Ishikawa (cell line): ENCODE measurements at regions not wholly inside any gene's neighbourhood (a gene's known extent, or its start where the extent isn't known, plus 50 kb on each side); places are given as distances from the start of the nearest gene placed in this dataset.

Experiments
- CEBPB ChIP-seq: IDR thresholded peaks from 2 replicates; pipeline ENCODE4 v1.6.1; 2012
- CREB1 ChIP-seq: IDR thresholded peaks from 2 replicates; pipeline ENCODE4 v1.6.1; 2012; ENCODE audit warnings: low read depth
- EGR1 ChIP-seq: IDR thresholded peaks from 2 replicates; pipeline ENCODE4 v1.6.1; 2012
- EP300 ChIP-seq: IDR thresholded peaks from 2 replicates; pipeline ENCODE4 v1.6.1; 2012; ENCODE audit warnings: borderline replicate concordance
- FOXM1 ChIP-seq: IDR thresholded peaks from 2 replicates; pipeline ENCODE4 v1.6.1; 2012; ENCODE audit warnings: low read depth, borderline replicate concordance
- NFIC ChIP-seq: IDR thresholded peaks from 2 replicates; pipeline ENCODE4 v1.6.1; 2012
- RAD21 ChIP-seq: IDR thresholded peaks from 2 replicates; pipeline ENCODE4 v1.6.1; 2012; ENCODE audit warnings: low read depth
- TAF1 ChIP-seq: IDR thresholded peaks from 2 replicates; pipeline ENCODE4 v1.6.1; 2012; ENCODE audit warnings: low read depth, mild to moderate bottlenecking
- TCF12 ChIP-seq: IDR thresholded peaks from 2 replicates; pipeline ENCODE4 v1.6.1; 2012; ENCODE audit warnings: low read depth
- TEAD4 ChIP-seq: IDR thresholded peaks from 2 replicates; pipeline ENCODE4 v1.6.1; 2012
- YY1 ChIP-seq: IDR thresholded peaks from 2 replicates; pipeline ENCODE4 v1.6.1; 2012; ENCODE audit warnings: low read depth
- ZBTB7A ChIP-seq: IDR thresholded peaks from 2 replicates; pipeline ENCODE4 v1.6.1; 2012; ENCODE audit warnings: low read depth
- TF ChIP-seq, protein P1 (sequence below): IDR thresholded peaks from 2 replicates; pipeline ENCODE4 v1.6.1; 2012
- TF ChIP-seq, protein P2 (sequence below): IDR thresholded peaks from 2 replicates; pipeline ENCODE4 v1.6.1; 2012; ENCODE audit warnings: low read depth, mild to moderate bottlenecking
- TF ChIP-seq, protein P3 (sequence below): IDR thresholded peaks from 2 replicates; pipeline ENCODE4 v1.6.1; 2012

DNA sequence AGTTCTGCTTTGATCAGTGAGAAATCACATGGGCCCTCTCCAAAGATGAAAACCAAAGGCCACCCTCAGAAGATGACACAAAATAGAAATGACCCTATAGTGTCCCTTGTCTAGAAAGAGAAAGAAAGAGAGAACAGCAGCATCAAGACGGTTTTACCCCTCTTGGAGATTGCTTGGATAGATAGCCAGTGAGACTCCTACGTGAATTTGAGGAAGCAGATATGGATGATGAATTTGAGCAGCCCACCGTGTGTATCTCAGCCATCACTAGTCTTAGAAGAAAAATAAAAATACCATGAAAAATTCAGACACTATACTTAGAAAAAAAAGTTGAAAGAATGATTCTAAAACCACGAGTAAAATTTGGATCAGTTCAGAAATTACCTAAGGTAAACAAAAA, 329.1 kb upstream of the CNTNAP5 start:
- TF ChIP-seq, protein P1, sequence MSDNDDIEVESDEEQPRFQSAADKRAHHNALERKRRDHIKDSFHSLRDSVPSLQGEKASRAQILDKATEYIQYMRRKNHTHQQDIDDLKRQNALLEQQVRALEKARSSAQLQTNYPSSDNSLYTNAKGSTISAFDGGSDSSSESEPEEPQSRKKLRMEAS, result no peak
- TF ChIP-seq CREB1 (no peak), EP300 (no peak)

DNA sequence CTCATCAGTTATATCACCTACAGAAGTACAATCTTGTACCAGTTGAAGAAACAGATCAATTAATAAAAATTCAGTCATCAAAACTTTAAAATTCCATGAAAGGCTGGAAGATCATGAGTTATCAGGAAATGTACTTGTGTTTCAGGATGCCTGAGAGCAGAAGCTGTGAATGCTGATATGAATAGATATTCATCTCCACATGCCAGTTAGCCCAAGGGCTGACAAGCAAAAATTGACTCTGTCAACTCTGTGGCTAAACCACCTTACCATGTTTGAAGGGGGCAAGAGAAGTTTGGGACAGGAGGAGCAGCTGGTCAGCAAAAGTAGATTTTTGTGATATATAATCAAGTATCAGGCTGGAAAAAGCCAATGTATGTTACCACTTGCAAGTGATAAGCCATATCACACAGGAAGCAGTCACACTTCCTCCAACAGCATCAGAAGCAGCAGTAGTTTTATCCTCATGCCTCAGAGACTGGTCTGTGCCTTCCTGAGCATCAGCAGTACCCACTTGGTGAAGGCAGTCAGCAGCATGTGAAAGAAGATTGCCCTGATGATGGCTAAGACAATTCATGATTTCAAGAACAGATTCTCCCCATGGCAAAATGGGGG, 328.2 kb upstream of the CNTNAP5 start:
- TF ChIP-seq CREB1, result no peak
- TF ChIP-seq, protein P1, result no peak
- TF ChIP-seq EGR1, result no peak
- TF ChIP-seq ZBTB7A, result no peak
- no peak for TF ChIP-seq TAF1
- TF ChIP-seq, protein P2, sequence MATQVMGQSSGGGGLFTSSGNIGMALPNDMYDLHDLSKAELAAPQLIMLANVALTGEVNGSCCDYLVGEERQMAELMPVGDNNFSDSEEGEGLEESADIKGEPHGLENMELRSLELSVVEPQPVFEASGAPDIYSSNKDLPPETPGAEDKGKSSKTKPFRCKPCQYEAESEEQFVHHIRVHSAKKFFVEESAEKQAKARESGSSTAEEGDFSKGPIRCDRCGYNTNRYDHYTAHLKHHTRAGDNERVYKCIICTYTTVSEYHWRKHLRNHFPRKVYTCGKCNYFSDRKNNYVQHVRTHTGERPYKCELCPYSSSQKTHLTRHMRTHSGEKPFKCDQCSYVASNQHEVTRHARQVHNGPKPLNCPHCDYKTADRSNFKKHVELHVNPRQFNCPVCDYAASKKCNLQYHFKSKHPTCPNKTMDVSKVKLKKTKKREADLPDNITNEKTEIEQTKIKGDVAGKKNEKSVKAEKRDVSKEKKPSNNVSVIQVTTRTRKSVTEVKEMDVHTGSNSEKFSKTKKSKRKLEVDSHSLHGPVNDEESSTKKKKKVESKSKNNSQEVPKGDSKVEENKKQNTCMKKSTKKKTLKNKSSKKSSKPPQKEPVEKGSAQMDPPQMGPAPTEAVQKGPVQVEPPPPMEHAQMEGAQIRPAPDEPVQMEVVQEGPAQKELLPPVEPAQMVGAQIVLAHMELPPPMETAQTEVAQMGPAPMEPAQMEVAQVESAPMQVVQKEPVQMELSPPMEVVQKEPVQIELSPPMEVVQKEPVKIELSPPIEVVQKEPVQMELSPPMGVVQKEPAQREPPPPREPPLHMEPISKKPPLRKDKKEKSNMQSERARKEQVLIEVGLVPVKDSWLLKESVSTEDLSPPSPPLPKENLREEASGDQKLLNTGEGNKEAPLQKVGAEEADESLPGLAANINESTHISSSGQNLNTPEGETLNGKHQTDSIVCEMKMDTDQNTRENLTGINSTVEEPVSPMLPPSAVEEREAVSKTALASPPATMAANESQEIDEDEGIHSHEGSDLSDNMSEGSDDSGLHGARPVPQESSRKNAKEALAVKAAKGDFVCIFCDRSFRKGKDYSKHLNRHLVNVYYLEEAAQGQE, result no peak
- TF ChIP-seq CEBPB, result no peak
- TF ChIP-seq FOXM1, result no peak
- TF ChIP-seq EP300, result no peak
- TF ChIP-seq, protein P3, sequence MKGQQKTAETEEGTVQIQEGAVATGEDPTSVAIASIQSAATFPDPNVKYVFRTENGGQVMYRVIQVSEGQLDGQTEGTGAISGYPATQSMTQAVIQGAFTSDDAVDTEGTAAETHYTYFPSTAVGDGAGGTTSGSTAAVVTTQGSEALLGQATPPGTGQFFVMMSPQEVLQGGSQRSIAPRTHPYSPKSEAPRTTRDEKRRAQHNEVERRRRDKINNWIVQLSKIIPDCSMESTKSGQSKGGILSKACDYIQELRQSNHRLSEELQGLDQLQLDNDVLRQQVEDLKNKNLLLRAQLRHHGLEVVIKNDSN, result no peak
- TF ChIP-seq RAD21, result no peak

DNA sequence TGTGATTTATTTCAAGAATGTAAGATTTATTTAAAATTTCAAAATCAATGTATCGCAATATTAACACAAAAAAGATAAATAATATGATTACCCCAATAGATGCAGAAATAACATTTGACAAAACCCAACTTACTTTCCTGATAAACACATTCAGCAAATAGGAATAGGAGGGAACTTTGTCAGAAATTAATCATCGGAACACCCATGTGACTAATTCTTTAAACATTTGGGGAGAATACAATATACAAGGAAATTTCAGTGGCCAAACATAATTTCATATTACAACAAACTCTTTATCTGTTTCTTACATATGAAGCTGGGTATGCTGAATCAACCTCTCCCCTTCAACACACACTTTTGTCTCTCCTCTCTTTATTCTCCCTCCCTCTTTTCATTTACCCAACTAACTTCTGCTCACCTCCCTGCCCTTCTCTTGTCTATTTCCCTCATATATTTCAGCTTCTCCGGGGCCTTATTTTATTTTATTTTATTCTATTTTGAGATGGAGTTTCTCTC, 309.6 kb upstream of the CNTNAP5 start:
- TF ChIP-seq FOXM1, result no peak
- TF ChIP-seq TCF12, result no peak
- TF ChIP-seq EGR1, result no peak
- TF ChIP-seq, protein P2, result no peak
- TF ChIP-seq CEBPB, result no peak
- TF ChIP-seq EP300, result no peak
- TF ChIP-seq ZBTB7A, result no peak
- no peak for TF ChIP-seq RAD21

DNA sequence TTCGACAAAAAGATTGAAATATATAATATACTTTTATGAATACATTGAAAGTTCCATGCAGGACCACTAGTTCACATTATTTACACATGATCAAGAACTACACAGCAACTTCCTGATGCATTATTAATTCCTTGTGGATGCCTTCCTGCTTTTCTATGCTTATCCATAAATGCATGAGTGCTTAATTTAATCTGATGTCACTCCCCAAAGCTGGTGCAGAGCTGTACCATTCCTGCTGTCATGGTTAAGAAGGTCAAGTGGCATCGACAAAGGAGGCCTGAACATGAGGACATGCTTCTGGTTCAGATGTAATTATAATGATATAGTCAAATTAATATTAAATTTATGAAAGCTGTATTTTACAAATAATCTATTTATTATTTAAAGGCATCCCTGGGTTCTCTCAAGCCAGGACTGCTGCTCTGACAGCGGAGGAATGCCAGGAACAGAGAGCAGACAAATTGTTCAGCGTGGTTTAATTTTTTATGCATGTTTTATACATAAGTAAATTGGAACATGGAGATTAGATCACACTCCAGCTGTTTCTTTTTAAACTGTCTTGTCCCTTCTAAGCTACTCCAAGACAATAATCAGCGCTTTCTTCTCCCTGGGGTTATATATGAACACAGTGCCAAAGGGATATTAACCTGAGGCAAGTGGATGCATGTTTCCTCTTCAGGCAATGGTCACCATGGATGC, 307.3 kb upstream of the CNTNAP5 start:
- TF ChIP-seq EGR1, result no peak
- TF ChIP-seq NFIC, result no peak
- TF ChIP-seq, protein P3, result no peak
- TF ChIP-seq CREB1, result no peak
- TF ChIP-seq, protein P1, result no peak
- no peak for TF ChIP-seq TEAD4

DNA sequence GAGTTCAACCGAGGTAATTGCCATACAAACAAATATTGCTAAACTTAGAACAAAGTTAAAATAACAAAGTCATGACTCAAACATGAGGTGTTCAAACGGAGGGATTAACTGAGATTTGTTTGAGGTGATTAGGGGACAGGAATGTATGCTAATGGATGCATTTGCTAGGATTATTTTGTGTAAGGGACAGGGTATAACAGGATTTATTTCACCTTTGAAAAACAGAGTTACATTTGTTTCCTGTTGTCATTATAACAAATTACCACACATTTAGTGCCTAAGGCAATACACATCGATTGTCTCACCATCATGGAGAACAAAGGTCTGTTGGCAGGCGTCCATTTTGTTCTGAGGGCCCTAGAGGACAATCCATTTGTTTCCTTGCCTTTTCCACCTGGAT, 304.3 kb upstream of the CNTNAP5 start:
- TF ChIP-seq CREB1 (no peak), TAF1 (no peak), CEBPB (no peak), ZBTB7A (no peak), YY1 (no peak), TCF12 (peak; percentile 57; the same call in 1 of the 2 replicates), FOXM1 (no peak), NFIC (peak; percentile 68), RAD21 (no peak), EGR1 (no peak), EP300 (0 out of 2 replicates have a peak, but pooled peaks have one; percentile 46), TEAD4 (peak; percentile 63)
- TF ChIP-seq, protein P1, result no peak
- TF ChIP-seq, protein P2, result no peak
- TF ChIP-seq, protein P3, result no peak
